HG03139 (cell line): ENCODE measurements at regions not wholly inside any gene's neighbourhood (a gene's known extent, or its start where the extent isn't known, plus 50 kb on each side); places are given as distances from the start of the nearest gene placed in this dataset.

ENCODE experiments used
- ATAC-seq: cut with Tn5 transposase; IDR thresholded peaks from one replicate; pipeline ENCODE4 v1.9.1; 2021; ENCODE audit not compliant: unreplicated experiment

GRCh38 chr12:115341442-115341841 lies 657.5 kb upstream of the TBX3 start:
- no peak for ATAC-seq

- no peak for ATAC-seq
Observed at GRCh38 chr12:115338566-115339294, 654.8 kb upstream of the TBX3 start.

GRCh38 chr12:115337693-115338543 lies 653.9 kb upstream of the TBX3 start:
- ATAC-seq, result no peak

GRCh38 chr12:115336506-115336905 lies 652.5 kb upstream of the TBX3 start:
- ATAC-seq, result no peak

GRCh38 chr12:115335594-115335993 lies 651.6 kb upstream of the TBX3 start:
- ATAC-seq, result no peak

- no peak for ATAC-seq
Observed at GRCh38 chr12:115335048-115335447, 651.1 kb upstream of the TBX3 start.

GRCh38 chr12:115332945-115333344 lies 649.0 kb upstream of the TBX3 start:
- no peak for ATAC-seq

GRCh38 chr12:115325858-115326257 lies 641.9 kb upstream of the TBX3 start:
- ATAC-seq, result no peak

GRCh38 chr12:115324949-115325593 lies 641.1 kb upstream of the TBX3 start:
- no peak for ATAC-seq

GRCh38 chr12:115323223-115323905 lies 639.4 kb upstream of the TBX3 start:
- no peak for ATAC-seq

GRCh38 chr12:115322275-115322674 lies 638.3 kb upstream of the TBX3 start:
- no peak for ATAC-seq

- ATAC-seq, result no peak
Observed at GRCh38 chr12:115320967-115321366, 637.0 kb upstream of the TBX3 start.

- ATAC-seq, result no peak
Observed at GRCh38 chr12:115320451-115320850, 636.5 kb upstream of the TBX3 start.

GRCh38 chr12:115319446-115320040 lies 635.6 kb upstream of the TBX3 start:
- ATAC-seq, result no peak

- no peak for ATAC-seq
Observed at GRCh38 chr12:115313929-115314328, 630.0 kb upstream of the TBX3 start.

GRCh38 chr12:115312901-115313300 lies 628.9 kb upstream of the TBX3 start:
- ATAC-seq, result no peak

- ATAC-seq, result no peak
Observed at GRCh38 chr12:115311875-115312274, 627.9 kb upstream of the TBX3 start.

- ATAC-seq, result no peak
Observed at GRCh38 chr12:115308918-115309317, 624.9 kb upstream of the TBX3 start.

GRCh38 chr12:115306380-115306779 lies 622.4 kb upstream of the TBX3 start:
- no peak for ATAC-seq

GRCh38 chr12:115305867-115306266 lies 621.9 kb upstream of the TBX3 start:
- ATAC-seq, result no peak

- no peak for ATAC-seq
Observed at GRCh38 chr12:115305275-115305674, 621.3 kb upstream of the TBX3 start.
